T-helper 17 cell (primary cell): ENCODE measurements at regions not wholly inside any gene's neighbourhood (a gene's known extent, or its start where the extent isn't known, plus 50 kb on each side); places are given as distances from the start of the nearest gene placed in this dataset.

Experiments
- ATAC-seq: fragments of 150-1000 bp; cut with Tn5 transposase; 2 replicates; pipeline ENCODE4 v1.10.0; 2021; ENCODE audit warnings: mild to moderate bottlenecking, moderate library complexity
- DNase-seq, 3 donors: peaks; one replicate each; pipeline versions ENCODE4 v3.0.0 to v3.0.0-alpha.2; 2020 to 2021
- H3K9me3 ChIP-seq: one replicate; pipeline ENCODE4 v1.7.0; 2013; ENCODE audit warnings: low read length, mild to moderate bottlenecking; ENCODE audit not compliant: control insufficient read depth, poor library complexity, severe bottlenecking
- H3K27ac Mint-ChIP-seq: one replicate; pipeline ENCODE4 v1.8.0; 2022; ENCODE audit warnings: mild to moderate bottlenecking, moderate library complexity, mixed read lengths
- H3K27me3 Mint-ChIP-seq: one replicate; pipeline ENCODE4 v1.8.0; 2022; ENCODE audit warnings: mixed read lengths
- H3K36me3 Mint-ChIP-seq: one replicate; pipeline ENCODE4 v1.8.0; 2022; ENCODE audit warnings: low read depth, mixed read lengths
- H3K4me1 Mint-ChIP-seq: one replicate; pipeline ENCODE4 v1.8.0; 2022; ENCODE audit warnings: mild to moderate bottlenecking, mixed read lengths
- H3K4me3 Mint-ChIP-seq: one replicate; pipeline ENCODE4 v1.8.0; 2022; ENCODE audit warnings: mild to moderate bottlenecking, moderate library complexity, mixed read lengths

GRCh38 chr10:3683560-3683959 is 101.4 kb downstream of the KLF6 start:
- DNase-seq (no peak), ATAC-seq (no peak)
- no peaks in the 10 kb centered on the region for H3K9me3 ChIP-seq
- Mint-ChIP-seq H3K27ac (no peak overlapping the region), H3K4me1 (peaks cover 2% of the 10 kb centered on the region), H3K36me3 (no peaks in the 10 kb centered on the region), H3K27me3 (no peaks in the 10 kb centered on the region), H3K4me3 (no peak overlapping the region)

- Mint-ChIP-seq H3K4me3 (no peak overlapping the region), H3K36me3 (no peaks in the 10 kb centered on the region), H3K4me1 (peaks cover 2% of the 10 kb centered on the region), H3K27ac (no peak overlapping the region), H3K27me3 (no peaks in the 10 kb centered on the region)
- H3K9me3 ChIP-seq = no peaks in the 10 kb centered on the region
- no peak for ATAC-seq
- no peak for DNase-seq
Measured at GRCh38 chr10:3682745-3683144, 102.3 kb downstream of the KLF6 start.

GRCh38 chr10:3681642-3682554 is 103.1 kb downstream of the KLF6 start:
- DNase-seq = no peak
- no peak for ATAC-seq
- Mint-ChIP-seq H3K4me1 (peaks cover 2% of the 10 kb centered on the region), H3K27ac (no peak overlapping the region), H3K4me3 (no peak overlapping the region), H3K36me3 (no peaks in the 10 kb centered on the region), H3K27me3 (no peaks in the 10 kb centered on the region)
- H3K9me3 ChIP-seq = no peaks in the 10 kb centered on the region

- Mint-ChIP-seq H3K4me3 (no peak overlapping the region), H3K36me3 (no peaks in the 10 kb centered on the region), H3K4me1 (peaks cover 5% of the 10 kb centered on the region), H3K27me3 (no peaks in the 10 kb centered on the region), H3K27ac (no peak overlapping the region)
- no peak for DNase-seq
- ATAC-seq = no peak
- H3K9me3 ChIP-seq = no peaks in the 10 kb centered on the region
Measured at GRCh38 chr10:3679950-3680629, 104.9 kb downstream of the KLF6 start.

GRCh38 chr10:3678629-3679227 is 106.3 kb downstream of the KLF6 start:
- Mint-ChIP-seq H3K27me3 (no peaks in the 10 kb centered on the region), H3K4me3 (no peak overlapping the region), H3K27ac (no peak overlapping the region), H3K36me3 (no peaks in the 10 kb centered on the region), H3K4me1 (peaks cover 5% of the 10 kb centered on the region)
- DNase-seq = no peak
- no peaks in the 10 kb centered on the region for H3K9me3 ChIP-seq
- no peak for ATAC-seq

- H3K36me3 Mint-ChIP-seq = no peaks in the 10 kb centered on the region
- H3K27me3 Mint-ChIP-seq = no peaks in the 10 kb centered on the region
- ATAC-seq = no peak
- H3K4me1 Mint-ChIP-seq = peaks cover 4% of the 10 kb centered on the region
- H3K27ac Mint-ChIP-seq = no peak overlapping the region
- no peak overlapping the region for H3K4me3 Mint-ChIP-seq
- DNase-seq = no peak
- no peaks in the 10 kb centered on the region for H3K9me3 ChIP-seq
Measured at GRCh38 chr10:3676564-3676963, 108.4 kb downstream of the KLF6 start.

- Mint-ChIP-seq H3K27ac (peak overlapping the region; percentile 9), H3K27me3 (no peaks in the 10 kb centered on the region), H3K36me3 (no peaks in the 10 kb centered on the region), H3K4me3 (no peak overlapping the region), H3K4me1 (peaks cover 30% of the 10 kb centered on the region)
- H3K9me3 ChIP-seq = no peaks in the 10 kb centered on the region
- ATAC-seq (no peak), DNase-seq (no peak)
Measured at GRCh38 chr10:3672220-3672619, 112.8 kb downstream of the KLF6 start.

GRCh38 chr10:3671386-3671955 is 113.5 kb downstream of the KLF6 start:
- H3K36me3 Mint-ChIP-seq = no peaks in the 10 kb centered on the region
- no peak for DNase-seq
- no peak for ATAC-seq
- no peaks in the 10 kb centered on the region for H3K9me3 ChIP-seq
- no peaks in the 10 kb centered on the region for H3K27me3 Mint-ChIP-seq
- H3K4me3 Mint-ChIP-seq = no peak overlapping the region
- H3K27ac Mint-ChIP-seq = peak overlapping the region; percentile 9
- peaks cover 33% of the 10 kb centered on the region for H3K4me1 Mint-ChIP-seq

GRCh38 chr10:3668966-3669330 is 116.1 kb downstream of the KLF6 start:
- Mint-ChIP-seq H3K4me3 (peak overlapping the region; percentile 90), H3K36me3 (no peaks in the 10 kb centered on the region), H3K4me1 (peaks cover 31% of the 10 kb centered on the region), H3K27ac (peak overlapping the region; percentile 92), H3K27me3 (no peaks in the 10 kb centered on the region)
- DNase-seq (no peak), ATAC-seq (peak; percentile 84)
- H3K9me3 ChIP-seq = no peaks in the 10 kb centered on the region

GRCh38 chr10:3668276-3668965 is 116.6 kb downstream of the KLF6 start:
- no peaks in the 10 kb centered on the region for H3K9me3 ChIP-seq
- peak overlapping the region; percentile 90 for H3K4me3 Mint-ChIP-seq
- no peaks in the 10 kb centered on the region for H3K36me3 Mint-ChIP-seq
- H3K27me3 Mint-ChIP-seq = no peaks in the 10 kb centered on the region
- peaks cover 31% of the 10 kb centered on the region for H3K4me1 Mint-ChIP-seq
- peak overlapping the region; percentile 92 for H3K27ac Mint-ChIP-seq
- DNase-seq (peak; percentile 46 to 51 (median 48)), ATAC-seq (peak; percentile 92)

- H3K36me3 Mint-ChIP-seq = no peaks in the 10 kb centered on the region
- DNase-seq (peak in 1 of 3 donors; percentile 16), ATAC-seq (peak; percentile 44)
- peaks cover 34% of the 10 kb centered on the region for H3K4me1 Mint-ChIP-seq
- H3K27me3 Mint-ChIP-seq = no peaks in the 10 kb centered on the region
- peak overlapping the region; percentile 90 for H3K4me3 Mint-ChIP-seq
- no peaks in the 10 kb centered on the region for H3K9me3 ChIP-seq
- H3K27ac Mint-ChIP-seq = peak overlapping the region; percentile 92
Measured at GRCh38 chr10:3666525-3667302, 118.3 kb downstream of the KLF6 start.

- no peaks in the 10 kb centered on the region for H3K9me3 ChIP-seq
- no peak for DNase-seq
- Mint-ChIP-seq H3K4me1 (peaks cover 34% of the 10 kb centered on the region), H3K27ac (no peak overlapping the region), H3K36me3 (peaks cover 2% of the 10 kb centered on the region), H3K4me3 (no peak overlapping the region), H3K27me3 (no peaks in the 10 kb centered on the region)
- no peak for ATAC-seq
Measured at GRCh38 chr10:3665316-3665908, 119.6 kb downstream of the KLF6 start.
